GM13976 (cell line): ENCODE measurements at regions not wholly inside any gene's neighbourhood (a gene's known extent, or its start where the extent isn't known, plus 50 kb on each side); places are given as distances from the start of the nearest gene placed in this dataset.
"Not testable (repeated sequence)": the region's sequence is repeated elsewhere in the genome, so short reads cannot be mapped to it uniquely, and the experiment has no call there.

Experiments used
- DNase-seq: peaks from one replicate; pipeline ENCODE4 v3.0.0; 2012; ENCODE audit warnings: low spot score
- in situ Hi-C: fragments of 300-500 bp; cut with MboI; formaldehyde crosslinking; loops from one replicate; pipeline ENCODE4 v1.12.0; 2022; ENCODE audit warnings: low sequenced_read_pairs, mixed read lengths, inconsistent platforms; ENCODE audit not compliant: unreplicated experiment
- TF ChIP-seq, protein P1 (sequence below): IDR thresholded peaks from 2 replicates; pipeline ENCODE4 v1.5.1; 2012; ENCODE audit warnings: borderline replicate concordance, mild to moderate bottlenecking; ENCODE audit not compliant: insufficient read depth; ENCODE audit errors: extremely low read depth, missing control alignments, control extremely low read depth

DNA sequence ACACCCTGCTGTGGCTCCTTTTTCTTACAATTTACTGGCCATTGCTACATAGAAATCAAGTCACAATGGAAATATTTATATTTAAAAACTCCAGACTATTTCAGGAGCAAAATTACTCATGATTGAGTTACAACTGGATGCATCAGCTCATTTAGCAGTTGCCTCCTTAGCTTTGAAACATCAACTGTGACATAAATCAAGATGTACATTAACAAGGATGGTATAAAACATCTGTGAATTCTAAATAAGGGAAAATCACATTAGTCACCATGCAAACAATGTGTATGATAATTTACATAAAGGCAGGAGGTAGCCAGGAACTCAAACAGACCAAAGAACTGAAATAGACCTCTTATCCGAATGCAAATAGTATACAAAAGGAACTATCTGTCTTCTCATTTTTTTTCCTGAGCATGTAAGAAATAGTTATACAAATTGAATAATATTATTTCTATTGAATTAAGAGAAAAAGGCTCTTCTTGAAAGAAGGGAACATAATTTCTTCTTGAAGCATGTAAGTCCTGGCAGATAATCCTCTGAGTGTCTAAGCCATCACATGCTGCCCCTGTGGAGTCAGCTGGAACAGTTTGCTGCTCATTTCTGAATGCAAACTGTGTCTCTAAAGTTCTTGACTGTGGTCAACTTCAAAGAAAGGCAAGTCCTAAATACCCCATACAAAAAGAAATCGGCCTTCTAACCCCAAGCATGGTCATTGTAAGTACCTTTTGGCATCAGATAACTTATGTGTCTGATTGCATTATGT is 151.2 kb downstream of the NAA11 start:
- in situ Hi-C loops = no loop called here
- TF ChIP-seq, protein P1, sequence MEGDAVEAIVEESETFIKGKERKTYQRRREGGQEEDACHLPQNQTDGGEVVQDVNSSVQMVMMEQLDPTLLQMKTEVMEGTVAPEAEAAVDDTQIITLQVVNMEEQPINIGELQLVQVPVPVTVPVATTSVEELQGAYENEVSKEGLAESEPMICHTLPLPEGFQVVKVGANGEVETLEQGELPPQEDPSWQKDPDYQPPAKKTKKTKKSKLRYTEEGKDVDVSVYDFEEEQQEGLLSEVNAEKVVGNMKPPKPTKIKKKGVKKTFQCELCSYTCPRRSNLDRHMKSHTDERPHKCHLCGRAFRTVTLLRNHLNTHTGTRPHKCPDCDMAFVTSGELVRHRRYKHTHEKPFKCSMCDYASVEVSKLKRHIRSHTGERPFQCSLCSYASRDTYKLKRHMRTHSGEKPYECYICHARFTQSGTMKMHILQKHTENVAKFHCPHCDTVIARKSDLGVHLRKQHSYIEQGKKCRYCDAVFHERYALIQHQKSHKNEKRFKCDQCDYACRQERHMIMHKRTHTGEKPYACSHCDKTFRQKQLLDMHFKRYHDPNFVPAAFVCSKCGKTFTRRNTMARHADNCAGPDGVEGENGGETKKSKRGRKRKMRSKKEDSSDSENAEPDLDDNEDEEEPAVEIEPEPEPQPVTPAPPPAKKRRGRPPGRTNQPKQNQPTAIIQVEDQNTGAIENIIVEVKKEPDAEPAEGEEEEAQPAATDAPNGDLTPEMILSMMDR = no peak

DNA sequence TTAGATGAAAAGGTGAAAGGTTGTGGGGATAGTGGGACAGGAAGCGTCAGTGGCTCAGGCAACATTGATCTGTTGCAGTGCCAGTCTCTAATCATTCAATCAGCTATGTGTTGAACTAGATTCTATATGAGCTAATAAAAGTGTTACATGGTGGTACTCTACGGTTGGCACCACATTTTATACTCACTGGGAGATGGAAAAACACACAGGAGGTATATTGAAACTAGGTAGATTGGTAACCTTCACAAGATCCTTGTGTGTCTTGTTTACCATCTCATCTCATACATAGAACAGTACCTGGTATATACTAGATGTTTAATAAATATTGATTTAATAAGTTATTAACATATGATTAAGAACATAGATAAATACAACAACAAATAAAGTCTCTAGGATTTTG is 152.7 kb downstream of the NAA11 start:
- in situ Hi-C loops = no loop called here
- TF ChIP-seq, protein P1 = no peak
- no peak for DNase-seq

More for the DNA sequence above, 151.2 kb downstream of the NAA11 start:
- DNase-seq = no peak

DNA sequence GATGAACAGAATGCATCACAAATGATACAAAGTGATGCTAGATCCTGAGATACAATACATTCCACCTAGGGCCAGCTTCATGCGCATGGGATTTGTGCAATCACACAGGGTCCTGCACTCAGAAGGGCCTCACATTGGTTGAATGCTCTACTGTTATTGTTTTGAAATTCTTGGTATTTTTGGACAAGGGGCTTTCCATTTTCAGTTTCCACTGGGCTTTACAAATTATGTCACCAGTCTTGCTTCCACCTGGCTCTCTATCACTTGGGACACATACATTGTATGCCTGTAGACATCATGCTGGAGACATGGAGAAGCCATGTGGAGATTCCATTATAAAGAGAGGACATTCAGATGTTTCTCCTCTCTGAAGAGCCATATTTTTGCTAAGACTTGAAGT is 155.8 kb downstream of the NAA11 start:
- TF ChIP-seq, protein P1 = no peak
- DNase-seq = no peak
- in situ Hi-C loops = no loop called here

DNA sequence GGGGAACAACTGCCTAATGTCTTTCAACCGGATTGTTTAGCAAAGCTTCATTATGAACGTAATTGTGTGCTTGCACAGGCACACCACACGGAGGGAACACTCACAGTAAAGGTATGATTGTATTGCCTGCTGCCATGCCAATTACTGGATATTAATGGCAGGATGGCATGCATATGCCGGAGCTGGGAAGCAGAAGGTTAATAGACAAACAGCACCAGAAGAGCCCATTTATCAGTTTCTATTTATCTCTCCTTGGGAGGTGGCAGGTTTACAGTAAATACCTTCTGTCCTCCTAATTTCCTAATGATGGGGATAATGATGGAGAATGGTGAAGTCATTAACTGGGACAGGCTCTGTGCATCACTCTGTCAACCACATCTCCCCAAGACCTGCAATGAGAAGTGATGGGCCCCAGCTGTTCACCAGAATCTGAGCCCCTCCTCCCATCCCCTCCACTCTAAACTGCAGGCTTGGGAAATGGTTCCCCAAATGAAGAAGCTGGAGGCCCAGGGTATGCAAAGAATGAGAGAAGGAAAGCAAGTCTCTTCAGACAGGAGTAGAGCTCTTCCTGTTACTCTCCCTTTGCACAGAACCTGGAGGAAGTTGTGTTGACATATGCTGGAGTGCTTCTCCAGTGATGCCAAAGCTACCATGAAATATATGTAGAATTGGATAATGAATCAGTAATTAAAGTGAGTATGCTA is 160.8 kb downstream of the NAA11 start:
- TF ChIP-seq, protein P1 = no peak
- DNase-seq = no peak
- in situ Hi-C loops = no loop called here

DNA sequence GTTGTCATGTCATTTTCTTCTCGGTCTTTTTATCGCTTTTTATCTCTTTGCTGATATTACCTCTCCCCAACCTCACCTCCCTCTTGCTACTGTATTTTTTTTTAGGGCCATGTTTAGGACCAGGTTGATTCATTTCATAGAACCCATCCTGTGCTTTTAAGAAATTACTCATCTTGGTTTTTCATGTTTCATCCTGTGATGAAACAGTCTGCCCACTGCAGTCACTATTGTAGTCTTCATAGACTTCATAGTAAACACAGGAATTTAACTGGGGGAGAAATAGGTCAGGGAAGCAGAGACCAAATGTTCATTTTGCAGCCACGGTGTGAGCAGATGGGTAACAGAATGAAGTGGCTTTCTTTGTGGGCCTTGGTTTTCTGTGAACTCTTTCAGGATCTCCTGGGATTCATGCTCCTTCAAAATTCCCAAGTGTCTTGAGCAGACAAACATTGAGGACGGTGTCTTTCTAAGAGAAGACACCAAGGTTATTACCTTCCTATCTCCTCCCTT is 161.8 kb downstream of the NAA11 start:
- in situ Hi-C loops = no loop called here
- TF ChIP-seq, protein P1 = no peak
- no peak for DNase-seq

DNA sequence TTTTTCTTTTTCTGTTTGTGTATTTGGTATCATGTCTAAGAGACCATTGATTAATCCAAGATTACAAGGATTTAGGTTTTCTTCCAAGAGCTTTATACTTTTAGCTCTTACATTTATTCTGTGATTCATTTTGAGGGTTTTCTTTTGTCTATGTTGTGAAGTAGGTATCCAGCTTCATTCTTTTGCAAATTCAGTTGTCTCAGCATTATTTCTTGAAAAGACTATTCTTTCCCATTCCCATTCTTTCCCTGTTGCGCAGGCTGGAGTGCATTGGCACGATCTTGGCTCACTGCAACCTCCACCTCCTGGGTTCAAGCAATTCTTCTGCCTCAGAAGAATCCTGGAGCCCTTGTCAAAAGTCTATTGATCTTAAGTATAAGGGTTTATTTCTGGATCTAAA is 164.9 kb downstream of the NAA11 start:
- DNase-seq = no peak
- in situ Hi-C loops = no loop called here
- TF ChIP-seq, protein P1 = no peak

DNA sequence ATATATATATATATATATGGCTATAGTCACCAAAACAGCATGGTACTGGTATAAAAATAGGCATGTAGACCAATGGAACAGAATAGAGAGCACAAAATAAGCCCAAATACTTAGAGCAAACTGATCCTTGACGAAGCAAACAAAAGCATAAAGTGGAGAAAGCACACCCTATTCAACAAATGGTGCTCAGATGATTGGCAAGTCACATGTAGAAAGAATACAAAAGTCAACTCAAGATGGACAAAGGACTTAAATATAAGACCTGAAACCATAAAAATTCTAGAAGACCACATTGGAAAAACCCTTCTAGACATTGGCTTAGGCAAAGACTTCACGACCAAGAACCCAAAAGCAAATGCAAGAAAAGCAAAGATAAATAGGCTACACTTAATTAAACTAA is 167.2 kb downstream of the NAA11 start:
- DNase-seq, in situ Hi-C loops: not testable (repeated sequence)
